ENCODE measurements at regions not wholly inside any gene's neighbourhood (a gene's known extent, or its start where the extent isn't known, plus 50 kb on each side); places are given as distances from the start of the nearest gene placed in this dataset.

- H3K36me3 ChIP-seq (ENCODE audit: control insufficient read depth in 1 of 2, insufficient read depth in 2 of 2, low read length in 2 of 2) = no peaks in the 10 kb centered on the region
- H4K20me1 ChIP-seq (ENCODE audit: insufficient read depth) = no peaks in the 10 kb centered on the region
- DNase-seq (ENCODE audit: low read depth, low spot score) (no peak), ATAC-seq (no peak)
- H3K9ac ChIP-seq (ENCODE audit: low read length) = no peak overlapping the region
- POLR2A ChIA-PET = no interaction called here
- H3K27ac ChIP-seq (ENCODE audit: low read depth, low read length) = no peak overlapping the region
- no peaks in the 10 kb centered on the region for H3K9me2 ChIP-seq (ENCODE audit: insufficient read depth)
- H3K4me2 ChIP-seq (ENCODE audit: low read length) = no peak overlapping the region
- H3K79me2 ChIP-seq (ENCODE audit: insufficient read depth, low read length) = no peaks in the 10 kb centered on the region
- H2AFZ ChIP-seq (ENCODE audit: low read depth, low read length, poor library complexity, severe bottlenecking) = no peak overlapping the region
- no peaks in the 10 kb centered on the region for H3K4me1 ChIP-seq (ENCODE audit: control insufficient read depth in 1 of 2, insufficient read depth in 2 of 2, low read length in 2 of 2)
- CTCF ChIA-PET = no interaction called here
- RAD21 ChIA-PET (ENCODE audit: low non-redundant PET in 1 of 2, low total read pairs in 2 of 2, uncharacterized antibody in 2 of 2, unreplicated experiment in 2 of 2) = no interaction called here
- intact Hi-C loops (cut with micrococcal nuclease) = no loop called here
- no TSS peak for BruUV-seq (replicated peaks)
- peaks cover 12 to 16% of the 10 kb centered on the region in 2 experiments; a peak in 2 of 4 replicates for H3K9me3 ChIP-seq (ENCODE audit: control insufficient read depth in 1 of 2, insufficient read depth in 1 of 2, low read depth in 1 of 2, low read length in 2 of 2)
- H3K4me3 ChIP-seq (replicated peaks in 1 of 2; ENCODE audit: low read depth in 1 of 2, low read length in 2 of 2) = no peak overlapping the region
- no peaks in the 10 kb centered on the region for H3K27me3 ChIP-seq (ENCODE audit: insufficient read depth, low read length)
- TF ChIP-seq REST (IDR thresholded peaks at IDR 0.05; ENCODE audit: low read depth) = no peak
- no peak for TF ChIP-seq SRF (IDR thresholded peaks at IDR 0.05; ENCODE audit: low read depth)
Measured at GRCh38 chr10:36332926-36333325, 690.8 kb upstream of the FZD8 start.

- ChIA-PET POLR2A (no interaction called here), CTCF (no interaction called here), RAD21 (ENCODE audit: low non-redundant PET in 1 of 2, low total read pairs in 2 of 2, uncharacterized antibody in 2 of 2, unreplicated experiment in 2 of 2) (no interaction called here)
- Histone ChIP-seq H3K79me2 (ENCODE audit: insufficient read depth, low read length) (no peaks in the 10 kb centered on the region), H3K27me3 (ENCODE audit: insufficient read depth, low read length) (no peaks in the 10 kb centered on the region), H3K27ac (ENCODE audit: low read depth, low read length) (no peak overlapping the region), H3K4me3 (replicated peaks in 1 of 2; ENCODE audit: low read depth in 1 of 2, low read length in 2 of 2) (no peak overlapping the region), H3K9me3 (ENCODE audit: control insufficient read depth in 1 of 2, insufficient read depth in 1 of 2, low read depth in 1 of 2, low read length in 2 of 2) (peaks cover 12 to 26% of the 10 kb centered on the region in 2 experiments; a peak in 2 of 4 replicates), H3K36me3 (ENCODE audit: control insufficient read depth in 1 of 2, insufficient read depth in 2 of 2, low read length in 2 of 2) (no peaks in the 10 kb centered on the region), H3K4me2 (ENCODE audit: low read length) (no peak overlapping the region), H3K9ac (ENCODE audit: low read length) (no peak overlapping the region), H4K20me1 (ENCODE audit: insufficient read depth) (no peaks in the 10 kb centered on the region), H2AFZ (ENCODE audit: low read depth, low read length, poor library complexity, severe bottlenecking) (no peak overlapping the region), H3K4me1 (ENCODE audit: control insufficient read depth in 1 of 2, insufficient read depth in 2 of 2, low read length in 2 of 2) (no peaks in the 10 kb centered on the region), H3K9me2 (ENCODE audit: insufficient read depth) (no peaks in the 10 kb centered on the region)
- intact Hi-C loops (cut with micrococcal nuclease) = no loop called here
- DNase-seq (ENCODE audit: low read depth, low spot score) (no peak), ATAC-seq (no peak)
- BruUV-seq (replicated peaks) = no TSS peak
- TF ChIP-seq POLR2A (IDR thresholded peaks at IDR 0.05; ENCODE audit: borderline replicate concordance, extremely low read depth, insufficient read depth, insufficient read length) = no peak
- no peak for TF ChIP-seq CBX3 (IDR thresholded peaks at IDR 0.05; ENCODE audit: low read depth)
- TF ChIP-seq SIN3A (IDR thresholded peaks at IDR 0.05; ENCODE audit: low read depth) = no peak
- no peak for TF ChIP-seq ZBTB33 (IDR thresholded peaks at IDR 0.05; ENCODE audit: extremely low read depth, insufficient replicate concordance, low read length)
- no peak for TF ChIP-seq SRF (IDR thresholded peaks at IDR 0.05; ENCODE audit: low read depth)
- no peak for TF ChIP-seq JUND (IDR thresholded peaks at IDR 0.05)
- TF ChIP-seq FOSL1 (IDR thresholded peaks at IDR 0.05; ENCODE audit: low read depth) = no peak
- no peak for TF ChIP-seq ZFX (IDR thresholded peaks at IDR 0.05)
- no peak for TF ChIP-seq EZH2phosphoT487 (IDR thresholded peaks at IDR 0.05; ENCODE audit: borderline replicate concordance)
- TF ChIP-seq ZNF274 (IDR thresholded peaks at IDR 0.05; ENCODE audit: low read depth, low read length) = no peak
- TF ChIP-seq TCF7L2 (IDR thresholded peaks at IDR 0.05; ENCODE audit: borderline replicate concordance, extremely low read depth, insufficient read depth, insufficient read length) = no peak
- no peak for TF ChIP-seq POLR2AphosphoS5 (IDR thresholded peaks at IDR 0.05; ENCODE audit: low read depth, low read length)
- no peak for TF ChIP-seq SP1 (IDR thresholded peaks at IDR 0.05; ENCODE audit: low read depth)
- TF ChIP-seq MAX (IDR thresholded peaks at IDR 0.05) = no peak
- TF ChIP-seq EGR1 (IDR thresholded peaks at IDR 0.05; ENCODE audit: low read depth) = no peak
Measured at GRCh38 chr10:36331121-36331520, 689.0 kb upstream of the FZD8 start.
